GM23338 (cell line): ENCODE measurements at regions not wholly inside any gene's neighbourhood (a gene's known extent, or its start where the extent isn't known, plus 50 kb on each side); places are given as distances from the start of the nearest gene placed in this dataset.

Experiments
- ATAC-seq: fragments of 200-7000 bp; cut with Tn5 transposase; 3 replicates; pipeline ENCODE4 v1.9.1; 2020
- DNase-seq: peaks from one replicate; pipeline ENCODE4 v3.0.0-alpha.2; 2015; ENCODE audit warnings: low spot score
- H2AFZ ChIP-seq: fragments of 200-600 bp; sonication (generic); 2 replicates; pipeline ENCODE4 v1.8.0; 2016; ENCODE audit warnings: antibody characterized with exemption, mild to moderate bottlenecking, moderate library complexity
- H3F3A ChIP-seq: fragments of 200-600 bp; sonication (generic); replicated peaks from 2 replicates; pipeline ENCODE4 v1.8.0; 2017; ENCODE audit warnings: antibody characterized with exemption, mixed run types, low read depth
- H3K27ac ChIP-seq: fragments of 200-600 bp; sonication (generic); 2 replicates; pipeline ENCODE4 v1.6.1; 2016; ENCODE audit warnings: low read depth
- H3K27me3 ChIP-seq: fragments of 200-600 bp; sonication (generic); 2 replicates; pipeline ENCODE4 v1.8.0; 2016; ENCODE audit warnings: mild to moderate bottlenecking, mixed run types, moderate library complexity; ENCODE audit not compliant: insufficient read depth
- H3K36me3 ChIP-seq: fragments of 200-600 bp; sonication (generic); 2 replicates; pipeline ENCODE4 v1.8.0; 2016; ENCODE audit warnings: mild to moderate bottlenecking; ENCODE audit not compliant: insufficient read depth
- H3K4me1 ChIP-seq: fragments of 200-600 bp; sonication (generic); 2 replicates; pipeline ENCODE4 v1.8.0; 2016; ENCODE audit warnings: mild to moderate bottlenecking, moderate library complexity; ENCODE audit not compliant: insufficient read depth
- H3K4me2 ChIP-seq: fragments of 200-600 bp; sonication (generic); 2 replicates; pipeline ENCODE4 v1.7.1; 2017; ENCODE audit warnings: mixed run types
- H3K4me3 ChIP-seq: fragments of 200-600 bp; sonication (generic); 2 replicates; pipeline ENCODE4 v1.6.1; 2016; ENCODE audit warnings: mixed run types
- H3K79me2 ChIP-seq: fragments of 200-600 bp; sonication (generic); replicated peaks from 2 replicates; pipeline ENCODE4 v1.8.0; 2017; ENCODE audit warnings: mild to moderate bottlenecking; ENCODE audit not compliant: insufficient read depth
- H3K9me2 ChIP-seq: fragments of 200-600 bp; sonication (generic); 2 replicates; pipeline ENCODE4 v1.8.0; 2017; ENCODE audit not compliant: insufficient read depth
- H4K20me1 ChIP-seq: fragments of 200-600 bp; sonication (generic); replicated peaks from 2 replicates; pipeline ENCODE4 v1.8.0; 2017; ENCODE audit warnings: mild to moderate bottlenecking; ENCODE audit not compliant: insufficient read depth
- H3K27ac Mint-ChIP-seq: 2 replicates; pipeline ENCODE4 v1.8.0; 2020; ENCODE audit warnings: inconsistent platforms, mild to moderate bottlenecking, moderate library complexity, mixed read lengths
- H3K27me3 Mint-ChIP-seq: 3 replicates; pipeline ENCODE4 v1.8.0; 2022; ENCODE audit warnings: low read depth, mild to moderate bottlenecking, moderate library complexity, mixed read lengths, inconsistent platforms; ENCODE audit not compliant: insufficient read depth, poor library complexity
- H3K36me3 Mint-ChIP-seq: 3 replicates; pipeline ENCODE4 v1.8.0; 2021; ENCODE audit warnings: low read depth, mild to moderate bottlenecking, inconsistent platforms, moderate library complexity, mixed read lengths
- H3K4me1 Mint-ChIP-seq: 3 replicates; pipeline ENCODE4 v1.8.0; 2020; ENCODE audit warnings: mild to moderate bottlenecking, inconsistent platforms, mixed read lengths
- H3K4me3 Mint-ChIP-seq: 3 replicates; pipeline ENCODE4 v1.8.0; 2021; ENCODE audit warnings: moderate library complexity, mild to moderate bottlenecking, inconsistent platforms, mixed read lengths
- H3K9me3 Mint-ChIP-seq: 3 replicates; pipeline ENCODE4 v1.8.0; 2020; ENCODE audit warnings: moderate library complexity, mild to moderate bottlenecking, inconsistent platforms, mixed read lengths
- CREB1 ChIP-seq: fragments of 250-450 bp; sonication (Bioruptor Pico); IDR thresholded peaks from 2 replicates; pipeline ENCODE4 v1.5.0; 2020; ENCODE audit warnings: low read depth, mild to moderate bottlenecking, moderate library complexity
- ETS1 ChIP-seq: IDR thresholded peaks from 2 replicates; pipeline ENCODE4 v1.6.1; 2016; ENCODE audit warnings: antibody characterized with exemption
- EZH2phosphoT487 ChIP-seq: fragments of 200-600 bp; sonication (generic); IDR thresholded peaks from one replicate; pipeline ENCODE4 v1.8.1; 2018; ENCODE audit warnings: antibody characterized with exemption; ENCODE audit not compliant: unreplicated experiment
- POLR2AphosphoS5 ChIP-seq: IDR thresholded peaks from 2 replicates; pipeline ENCODE4 v1.6.1; 2016; ENCODE audit warnings: antibody characterized with exemption, low read depth
- REST ChIP-seq: IDR thresholded peaks from one replicate; pipeline ENCODE4 v1.6.1; 2018; ENCODE audit warnings: antibody characterized with exemption; ENCODE audit not compliant: unreplicated experiment
- STAT1 ChIP-seq: IDR thresholded peaks from one replicate; pipeline ENCODE4 v1.6.1; 2016; ENCODE audit warnings: antibody characterized with exemption; ENCODE audit not compliant: unreplicated experiment
- ZNF331 ChIP-seq: fragments of 250-450 bp; sonication (Bioruptor Pico); IDR thresholded peaks from 2 replicates; pipeline ENCODE4 v1.5.0; 2020; ENCODE audit warnings: low read depth, mild to moderate bottlenecking, moderate library complexity
- ZNF462 ChIP-seq: fragments of 250-450 bp; sonication (Bioruptor Pico); IDR thresholded peaks from 2 replicates; pipeline ENCODE4 v1.5.0; 2020; ENCODE audit warnings: mild to moderate bottlenecking, moderate library complexity

- no peaks in the 10 kb centered on the region for H3K79me2 ChIP-seq
- H3F3A ChIP-seq: no peaks in the 10 kb centered on the region
- Mint-ChIP-seq H3K4me3 (no peak overlapping the region), H3K27me3 (peaks cover 1% of the 10 kb centered on the region), H3K27ac (no peak overlapping the region), H3K4me1 (no peaks in the 10 kb centered on the region), H3K9me3 (no peaks in the 10 kb centered on the region), H3K36me3 (no peaks in the 10 kb centered on the region)
- no peak for DNase-seq
- H4K20me1 ChIP-seq: no peaks in the 10 kb centered on the region
- no peak overlapping the region for H3K27ac ChIP-seq
- H3K4me3 ChIP-seq: no peak overlapping the region
- H3K9me2 ChIP-seq: no peaks in the 10 kb centered on the region; the same call in 1 of the 2 replicates
- ATAC-seq: no peak
- H3K36me3 ChIP-seq: no peaks in the 10 kb centered on the region
- H2AFZ ChIP-seq: no peak overlapping the region
- no peaks in the 10 kb centered on the region for H3K27me3 ChIP-seq
- no peak overlapping the region for H3K4me2 ChIP-seq
- TF ChIP-seq REST (no peak), EZH2phosphoT487 (no peak), ZNF331 (CRISPR knock-in tag) (no peak)
- H3K4me1 ChIP-seq: no peaks in the 10 kb centered on the region
These were observed 256.1 kb upstream of the DPYD start for GRCh38 chr1:98176936-98177335.

GRCh38 chr1:98176414-98176813 is 255.6 kb upstream of the DPYD start:
- Histone ChIP-seq H3K4me2 (no peak overlapping the region), H3K4me3 (no peak overlapping the region), H3K36me3 (no peaks in the 10 kb centered on the region), H2AFZ (no peak overlapping the region), H3K79me2 (no peaks in the 10 kb centered on the region), H3F3A (no peaks in the 10 kb centered on the region), H3K27me3 (no peaks in the 10 kb centered on the region), H3K27ac (no peak overlapping the region), H3K4me1 (no peaks in the 10 kb centered on the region), H4K20me1 (no peaks in the 10 kb centered on the region), H3K9me2 (no peaks in the 10 kb centered on the region)
- Mint-ChIP-seq H3K9me3 (no peaks in the 10 kb centered on the region), H3K27ac (no peak overlapping the region), H3K36me3 (no peaks in the 10 kb centered on the region), H3K4me3 (no peak overlapping the region), H3K27me3 (peaks cover 1% of the 10 kb centered on the region), H3K4me1 (no peaks in the 10 kb centered on the region)
- ATAC-seq (no peak), DNase-seq (no peak)
- TF ChIP-seq ETS1 (no peak), ZNF462 (CRISPR knock-in tag) (no peak), POLR2AphosphoS5 (no peak), STAT1 (no peak), CREB1 (CRISPR knock-in tag) (no peak)
